ENCODE measurements at regions not wholly inside any gene's neighbourhood (a gene's known extent, or its start where the extent isn't known, plus 50 kb on each side); places are given as distances from the start of the nearest gene placed in this dataset.

GRCh38 chr1:195332102-195332501 is 1276.1 kb downstream of the KCNT2 start:
- no peaks in the 10 kb centered on the region for H3K36me3 ChIP-seq (ENCODE audit: control insufficient read depth, insufficient read depth, low read length)
- no peaks in the 10 kb centered on the region for H3K27me3 ChIP-seq (ENCODE audit: control insufficient read depth, insufficient read depth, low read length)
- H3K4me3 ChIP-seq (ENCODE audit: low read depth, low read length): no peak overlapping the region
- TF ChIP-seq CTCF (IDR thresholded peaks at IDR 0.05; ENCODE audit: insufficient read depth, low read length, severe bottlenecking): no peak
- DNase-seq (ENCODE audit: low read depth) (no peak), FAIRE-seq (no peak)

GRCh38 chr1:195328681-195329080 is 1279.6 kb downstream of the KCNT2 start:
- H3K27me3 ChIP-seq (ENCODE audit: control insufficient read depth, insufficient read depth, low read length): no peaks in the 10 kb centered on the region
- no peak overlapping the region for H3K4me3 ChIP-seq (ENCODE audit: low read depth, low read length)
- no peak for FAIRE-seq
- DNase-seq (ENCODE audit: low read depth): no peak
- no peaks in the 10 kb centered on the region for H3K36me3 ChIP-seq (ENCODE audit: control insufficient read depth, insufficient read depth, low read length)
- no peak for TF ChIP-seq CTCF (IDR thresholded peaks at IDR 0.05; ENCODE audit: insufficient read depth, low read length, severe bottlenecking)

- H3K27me3 ChIP-seq (ENCODE audit: control insufficient read depth, insufficient read depth, low read length): no peaks in the 10 kb centered on the region
- no peak for TF ChIP-seq CTCF (IDR thresholded peaks at IDR 0.05; ENCODE audit: insufficient read depth, low read length, severe bottlenecking)
- DNase-seq (ENCODE audit: low read depth) (peak; percentile 2), FAIRE-seq (no peak)
- H3K36me3 ChIP-seq (ENCODE audit: control insufficient read depth, insufficient read depth, low read length): no peaks in the 10 kb centered on the region
- H3K4me3 ChIP-seq (ENCODE audit: low read depth, low read length): no peak overlapping the region
Measured at GRCh38 chr1:195328102-195328501, 1280.1 kb downstream of the KCNT2 start.

GRCh38 chr1:195327361-195327760 is 1280.9 kb downstream of the KCNT2 start:
- FAIRE-seq: no peak
- TF ChIP-seq CTCF (IDR thresholded peaks at IDR 0.05; ENCODE audit: insufficient read depth, low read length, severe bottlenecking): no peak

GRCh38 chr1:195326325-195326724 is 1281.9 kb downstream of the KCNT2 start:
- no peak for FAIRE-seq
- no peak for DNase-seq (ENCODE audit: low read depth)
- no peak for TF ChIP-seq CTCF (IDR thresholded peaks at IDR 0.05; ENCODE audit: insufficient read depth, low read length, severe bottlenecking)
- H3K27me3 ChIP-seq (ENCODE audit: control insufficient read depth, insufficient read depth, low read length): no peaks in the 10 kb centered on the region
- H3K36me3 ChIP-seq (ENCODE audit: control insufficient read depth, insufficient read depth, low read length): no peaks in the 10 kb centered on the region
- H3K4me3 ChIP-seq (ENCODE audit: low read depth, low read length): no peak overlapping the region

More at GRCh38 chr1:195327361-195327760, 1280.9 kb downstream of the KCNT2 start:
- no peaks in the 10 kb centered on the region for H3K36me3 ChIP-seq (ENCODE audit: control insufficient read depth, insufficient read depth, low read length)
- no peak overlapping the region for H3K4me3 ChIP-seq (ENCODE audit: low read depth, low read length)
- DNase-seq (ENCODE audit: low read depth): no peak
- H3K27me3 ChIP-seq (ENCODE audit: control insufficient read depth, insufficient read depth, low read length): no peaks in the 10 kb centered on the region

GRCh38 chr1:195325181-195325580 is 1283.1 kb downstream of the KCNT2 start:
- no peaks in the 10 kb centered on the region for H3K27me3 ChIP-seq (ENCODE audit: control insufficient read depth, insufficient read depth, low read length)
- no peak for TF ChIP-seq CTCF (IDR thresholded peaks at IDR 0.05; ENCODE audit: insufficient read depth, low read length, severe bottlenecking)
- no peaks in the 10 kb centered on the region for H3K36me3 ChIP-seq (ENCODE audit: control insufficient read depth, insufficient read depth, low read length)
- DNase-seq (ENCODE audit: low read depth): no peak
- no peak for FAIRE-seq
- H3K4me3 ChIP-seq (ENCODE audit: low read depth, low read length): no peak overlapping the region

Measured in bronchial epithelial cell (primary cell).